GM23338 (cell line): ENCODE measurements at regions not wholly inside any gene's neighbourhood (a gene's known extent, or its start where the extent isn't known, plus 50 kb on each side); places are given as distances from the start of the nearest gene placed in this dataset.

Source experiments
- ATAC-seq: fragments of 200-7000 bp; cut with Tn5 transposase; 3 replicates; pipeline ENCODE4 v1.9.1; 2020
- DNase-seq: peaks from one replicate; pipeline ENCODE4 v3.0.0-alpha.2; 2015; ENCODE audit warnings: low spot score
- H2AFZ ChIP-seq: fragments of 200-600 bp; sonication (generic); 2 replicates; pipeline ENCODE4 v1.8.0; 2016; ENCODE audit warnings: antibody characterized with exemption, mild to moderate bottlenecking, moderate library complexity
- H3F3A ChIP-seq: fragments of 200-600 bp; sonication (generic); replicated peaks from 2 replicates; pipeline ENCODE4 v1.8.0; 2017; ENCODE audit warnings: antibody characterized with exemption, mixed run types, low read depth
- H3K27ac ChIP-seq: fragments of 200-600 bp; sonication (generic); 2 replicates; pipeline ENCODE4 v1.6.1; 2016; ENCODE audit warnings: low read depth
- H3K27me3 ChIP-seq: fragments of 200-600 bp; sonication (generic); 2 replicates; pipeline ENCODE4 v1.8.0; 2016; ENCODE audit warnings: mild to moderate bottlenecking, mixed run types, moderate library complexity; ENCODE audit not compliant: insufficient read depth
- H3K36me3 ChIP-seq: fragments of 200-600 bp; sonication (generic); 2 replicates; pipeline ENCODE4 v1.8.0; 2016; ENCODE audit warnings: mild to moderate bottlenecking; ENCODE audit not compliant: insufficient read depth
- H3K4me1 ChIP-seq: fragments of 200-600 bp; sonication (generic); 2 replicates; pipeline ENCODE4 v1.8.0; 2016; ENCODE audit warnings: mild to moderate bottlenecking, moderate library complexity; ENCODE audit not compliant: insufficient read depth
- H3K4me2 ChIP-seq: fragments of 200-600 bp; sonication (generic); 2 replicates; pipeline ENCODE4 v1.7.1; 2017; ENCODE audit warnings: mixed run types
- H3K4me3 ChIP-seq: fragments of 200-600 bp; sonication (generic); 2 replicates; pipeline ENCODE4 v1.6.1; 2016; ENCODE audit warnings: mixed run types
- H3K79me2 ChIP-seq: fragments of 200-600 bp; sonication (generic); replicated peaks from 2 replicates; pipeline ENCODE4 v1.8.0; 2017; ENCODE audit warnings: mild to moderate bottlenecking; ENCODE audit not compliant: insufficient read depth
- H3K9me2 ChIP-seq: fragments of 200-600 bp; sonication (generic); 2 replicates; pipeline ENCODE4 v1.8.0; 2017; ENCODE audit not compliant: insufficient read depth
- H4K20me1 ChIP-seq: fragments of 200-600 bp; sonication (generic); replicated peaks from 2 replicates; pipeline ENCODE4 v1.8.0; 2017; ENCODE audit warnings: mild to moderate bottlenecking; ENCODE audit not compliant: insufficient read depth
- H3K27ac Mint-ChIP-seq: 2 replicates; pipeline ENCODE4 v1.8.0; 2020; ENCODE audit warnings: inconsistent platforms, mild to moderate bottlenecking, moderate library complexity, mixed read lengths
- H3K27me3 Mint-ChIP-seq: 3 replicates; pipeline ENCODE4 v1.8.0; 2022; ENCODE audit warnings: low read depth, mild to moderate bottlenecking, moderate library complexity, mixed read lengths, inconsistent platforms; ENCODE audit not compliant: insufficient read depth, poor library complexity
- H3K36me3 Mint-ChIP-seq: 3 replicates; pipeline ENCODE4 v1.8.0; 2021; ENCODE audit warnings: low read depth, mild to moderate bottlenecking, inconsistent platforms, moderate library complexity, mixed read lengths
- H3K4me1 Mint-ChIP-seq: 3 replicates; pipeline ENCODE4 v1.8.0; 2020; ENCODE audit warnings: mild to moderate bottlenecking, inconsistent platforms, mixed read lengths
- H3K4me3 Mint-ChIP-seq: 3 replicates; pipeline ENCODE4 v1.8.0; 2021; ENCODE audit warnings: moderate library complexity, mild to moderate bottlenecking, inconsistent platforms, mixed read lengths
- H3K9me3 Mint-ChIP-seq: 3 replicates; pipeline ENCODE4 v1.8.0; 2020; ENCODE audit warnings: moderate library complexity, mild to moderate bottlenecking, inconsistent platforms, mixed read lengths
- CREB1 ChIP-seq: fragments of 250-450 bp; sonication (Bioruptor Pico); IDR thresholded peaks from 2 replicates; pipeline ENCODE4 v1.5.0; 2020; ENCODE audit warnings: low read depth, mild to moderate bottlenecking, moderate library complexity
- CTCF ChIP-seq, 2 experiments: fragments of 200-600 bp in 1 of 2; sonication (generic) in 1 of 2; conservative IDR thresholded peaks; 2 replicates each; pipeline versions ENCODE4 v1.5.1 to v1.6.1; 2016 to 2017; ENCODE audit warnings: antibody characterized with exemption in 2 of 2, low read depth in 2 of 2, mild to moderate bottlenecking in 2 of 2, moderate library complexity in 1 of 2
- ETS1 ChIP-seq: IDR thresholded peaks from 2 replicates; pipeline ENCODE4 v1.6.1; 2016; ENCODE audit warnings: antibody characterized with exemption
- EZH2 ChIP-seq: fragments of 200-600 bp; sonication (generic); IDR thresholded peaks from one replicate; pipeline ENCODE4 v1.8.0; 2017; ENCODE audit warnings: antibody characterized with exemption, mild to moderate bottlenecking, low read depth; ENCODE audit not compliant: unreplicated experiment
- EZH2phosphoT487 ChIP-seq: fragments of 200-600 bp; sonication (generic); IDR thresholded peaks from one replicate; pipeline ENCODE4 v1.8.1; 2018; ENCODE audit warnings: antibody characterized with exemption; ENCODE audit not compliant: unreplicated experiment
- JUNB ChIP-seq: IDR thresholded peaks from one replicate; pipeline ENCODE4 v1.6.1; 2016; ENCODE audit warnings: antibody characterized with exemption; ENCODE audit not compliant: unreplicated experiment
- NANOG ChIP-seq: IDR thresholded peaks from 2 replicates; pipeline ENCODE4 v1.6.1; 2016; ENCODE audit warnings: antibody characterized with exemption, borderline replicate concordance
- POLR2AphosphoS5 ChIP-seq: IDR thresholded peaks from 2 replicates; pipeline ENCODE4 v1.6.1; 2016; ENCODE audit warnings: antibody characterized with exemption, low read depth
- REST ChIP-seq: IDR thresholded peaks from one replicate; pipeline ENCODE4 v1.6.1; 2018; ENCODE audit warnings: antibody characterized with exemption; ENCODE audit not compliant: unreplicated experiment
- STAT1 ChIP-seq: IDR thresholded peaks from one replicate; pipeline ENCODE4 v1.6.1; 2016; ENCODE audit warnings: antibody characterized with exemption; ENCODE audit not compliant: unreplicated experiment
- ZNF114 ChIP-seq: fragments of 250-450 bp; sonication (Bioruptor Pico); IDR thresholded peaks from 2 replicates; pipeline ENCODE4 v1.5.0; 2020; ENCODE audit warnings: mild to moderate bottlenecking, moderate library complexity
- ZNF331 ChIP-seq: fragments of 250-450 bp; sonication (Bioruptor Pico); IDR thresholded peaks from 2 replicates; pipeline ENCODE4 v1.5.0; 2020; ENCODE audit warnings: low read depth, mild to moderate bottlenecking, moderate library complexity
- ZNF462 ChIP-seq: fragments of 250-450 bp; sonication (Bioruptor Pico); IDR thresholded peaks from 2 replicates; pipeline ENCODE4 v1.5.0; 2020; ENCODE audit warnings: mild to moderate bottlenecking, moderate library complexity

- no peak overlapping the region for H3K4me3 Mint-ChIP-seq
- DNase-seq = no peak
- Histone ChIP-seq H2AFZ (no peak overlapping the region), H3K36me3 (no peaks in the 10 kb centered on the region), H3K27ac (no peak overlapping the region), H3K4me3 (no peak overlapping the region), H3K4me1 (no peaks in the 10 kb centered on the region), H3F3A (no peaks in the 10 kb centered on the region), H3K4me2 (no peak overlapping the region), H4K20me1 (no peaks in the 10 kb centered on the region), H3K79me2 (no peaks in the 10 kb centered on the region), H3K27me3 (no peaks in the 10 kb centered on the region), H3K9me2 (peaks cover 8% of the 10 kb centered on the region; the same call in 1 of the 2 replicates)
- H3K27ac Mint-ChIP-seq = no peak overlapping the region
- ATAC-seq = no peak
- no peak for TF ChIP-seq STAT1
- TF ChIP-seq CTCF (conservative IDR thresholded peaks at IDR 0.05; ENCODE audit: low read depth in 2 of 2) = no peak
- no peak for TF ChIP-seq ZNF114 (CRISPR knock-in tag)
- no peak for TF ChIP-seq NANOG
- TF ChIP-seq ETS1 = no peak
- no peak for TF ChIP-seq EZH2
- no peak for TF ChIP-seq REST
- no peak for TF ChIP-seq ZNF462
- no peak for TF ChIP-seq POLR2AphosphoS5
- TF ChIP-seq ZNF331 = no peak
- no peak for TF ChIP-seq EZH2phosphoT487
- no peak for TF ChIP-seq CREB1
- TF ChIP-seq JUNB = no peak
- no peaks in the 10 kb centered on the region; the same call in 2 of the 3 replicates for H3K9me3 Mint-ChIP-seq
- H3K36me3 Mint-ChIP-seq = no peaks in the 10 kb centered on the region
- peaks cover 9% of the 10 kb centered on the region for H3K4me1 Mint-ChIP-seq
- H3K27me3 Mint-ChIP-seq = peaks cover 6% of the 10 kb centered on the region
Measured at GRCh38 chr13:44805585-44805984, 183.7 kb downstream of the NUFIP1 start.
